ENCODE measurements at regions not wholly inside any gene's neighbourhood (a gene's known extent, or its start where the extent isn't known, plus 50 kb on each side); places are given as distances from the start of the nearest gene placed in this dataset.
A peak's percentile ranks its signal among the peaks of the same experiment; 100 is the strongest.

DNA sequence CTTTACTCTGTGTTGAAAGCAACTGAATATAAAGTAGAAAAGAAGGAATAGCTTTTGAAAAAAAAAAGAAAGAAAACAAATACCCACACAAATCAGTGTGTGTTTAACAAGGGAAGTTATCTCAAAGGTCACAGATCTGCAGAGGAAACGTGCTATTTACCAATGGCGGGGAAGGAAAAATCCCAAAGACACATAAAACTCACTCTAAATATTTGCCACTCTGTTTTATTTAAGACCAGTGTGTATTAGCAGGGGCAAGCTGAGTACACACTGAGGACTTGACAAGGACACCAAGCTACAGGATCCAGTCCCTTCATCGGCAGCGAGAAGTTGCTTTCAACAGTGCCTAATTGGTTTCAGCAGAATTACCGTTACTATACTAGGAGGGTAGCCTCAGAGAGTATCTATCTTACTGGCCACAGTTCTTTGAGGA, 252.5 kb downstream of the DEPDC1B start (continued):
- TF ChIP-seq, protein P1, sequence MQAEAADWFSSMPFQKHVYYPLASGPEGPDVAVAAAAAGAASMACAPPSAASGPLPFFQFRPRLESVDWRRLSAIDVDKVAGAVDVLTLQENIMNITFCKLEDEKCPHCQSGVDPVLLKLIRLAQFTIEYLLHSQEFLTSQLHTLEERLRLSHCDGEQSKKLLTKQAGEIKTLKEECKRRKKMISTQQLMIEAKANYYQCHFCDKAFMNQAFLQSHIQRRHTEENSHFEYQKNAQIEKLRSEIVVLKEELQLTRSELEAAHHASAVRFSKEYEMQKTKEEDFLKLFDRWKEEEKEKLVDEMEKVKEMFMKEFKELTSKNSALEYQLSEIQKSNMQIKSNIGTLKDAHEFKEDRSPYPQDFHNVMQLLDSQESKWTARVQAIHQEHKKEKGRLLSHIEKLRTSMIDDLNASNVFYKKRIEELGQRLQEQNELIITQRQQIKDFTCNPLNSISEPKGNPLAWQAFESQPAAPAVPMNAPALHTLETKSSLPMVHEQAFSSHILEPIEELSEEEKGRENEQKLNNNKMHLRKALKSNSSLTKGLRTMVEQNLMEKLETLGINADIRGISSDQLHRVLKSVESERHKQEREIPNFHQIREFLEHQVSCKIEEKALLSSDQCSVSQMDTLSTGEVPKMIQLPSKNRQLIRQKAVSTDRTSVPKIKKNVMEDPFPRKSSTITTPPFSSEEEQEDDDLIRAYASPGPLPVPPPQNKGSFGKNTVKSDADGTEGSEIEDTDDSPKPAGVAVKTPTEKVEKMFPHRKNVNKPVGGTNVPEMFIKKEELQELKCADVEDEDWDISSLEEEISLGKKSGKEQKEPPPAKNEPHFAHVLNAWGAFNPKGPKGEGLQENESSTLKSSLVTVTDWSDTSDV (CRISPR knock-in tag; IDR thresholded peaks at IDR 0.05) = no peak
- TF ChIP-seq, protein P2, sequence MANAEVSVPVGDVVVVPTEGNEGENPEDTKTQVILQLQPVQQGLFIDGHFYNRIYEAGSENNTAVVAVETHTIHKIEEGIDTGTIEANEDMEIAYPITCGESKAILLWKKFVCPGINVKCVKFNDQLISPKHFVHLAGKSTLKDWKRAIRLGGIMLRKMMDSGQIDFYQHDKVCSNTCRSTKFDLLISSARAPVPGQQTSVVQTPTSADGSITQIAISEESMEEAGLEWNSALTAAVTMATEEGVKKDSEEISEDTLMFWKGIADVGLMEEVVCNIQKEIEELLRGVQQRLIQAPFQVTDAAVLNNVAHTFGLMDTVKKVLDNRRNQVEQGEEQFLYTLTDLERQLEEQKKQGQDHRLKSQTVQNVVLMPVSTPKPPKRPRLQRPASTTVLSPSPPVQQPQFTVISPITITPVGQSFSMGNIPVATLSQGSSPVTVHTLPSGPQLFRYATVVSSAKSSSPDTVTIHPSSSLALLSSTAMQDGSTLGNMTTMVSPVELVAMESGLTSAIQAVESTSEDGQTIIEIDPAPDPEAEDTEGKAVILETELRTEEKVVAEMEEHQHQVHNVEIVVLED (CRISPR knock-in tag; IDR thresholded peaks at IDR 0.05; ENCODE audit: borderline replicate concordance) = no peak; the same call in 1 of the 2 replicates
- TF ChIP-seq ZNF768 (CRISPR knock-in tag; IDR thresholded peaks at IDR 0.05) (no peak), ZBTB7B (CRISPR knock-in tag; IDR thresholded peaks at IDR 0.05) (no peak), ZNF224 (CRISPR knock-in tag; IDR thresholded peaks at IDR 0.05) (no peak), ZNF350 (CRISPR knock-in tag; IDR thresholded peaks at IDR 0.05; ENCODE audit: borderline replicate concordance, low read depth) (no peak), ZFYVE20 (CRISPR knock-in tag; IDR thresholded peaks at IDR 0.05; ENCODE audit: borderline replicate concordance, low read depth) (no peak), ZNF326 (CRISPR knock-in tag; IDR thresholded peaks at IDR 0.05; ENCODE audit: borderline replicate concordance) (no peak), HNF4A (CRISPR knock-in tag; IDR thresholded peaks at IDR 0.05) (peak; percentile 90), ARNT (IDR thresholded peaks at IDR 0.05) (no peak), BHLHE40 (IDR thresholded peaks at IDR 0.05; ENCODE audit: low read length) (peak; percentile 96), ZNF138 (CRISPR knock-in tag; IDR thresholded peaks at IDR 0.05; ENCODE audit: low read depth) (no peak), ZFAT (CRISPR knock-in tag; conservative IDR thresholded peaks at IDR 0.05) (no peak), SNRNP70 (IDR thresholded peaks at IDR 0.05; ENCODE audit: low read depth, low read length) (no peak), SIN3A (IDR thresholded peaks at IDR 0.05; ENCODE audit: borderline replicate concordance, low read depth, low read length) (no peak; the same call in 1 of the 2 replicates)
- TF ChIP-seq, protein P3, sequence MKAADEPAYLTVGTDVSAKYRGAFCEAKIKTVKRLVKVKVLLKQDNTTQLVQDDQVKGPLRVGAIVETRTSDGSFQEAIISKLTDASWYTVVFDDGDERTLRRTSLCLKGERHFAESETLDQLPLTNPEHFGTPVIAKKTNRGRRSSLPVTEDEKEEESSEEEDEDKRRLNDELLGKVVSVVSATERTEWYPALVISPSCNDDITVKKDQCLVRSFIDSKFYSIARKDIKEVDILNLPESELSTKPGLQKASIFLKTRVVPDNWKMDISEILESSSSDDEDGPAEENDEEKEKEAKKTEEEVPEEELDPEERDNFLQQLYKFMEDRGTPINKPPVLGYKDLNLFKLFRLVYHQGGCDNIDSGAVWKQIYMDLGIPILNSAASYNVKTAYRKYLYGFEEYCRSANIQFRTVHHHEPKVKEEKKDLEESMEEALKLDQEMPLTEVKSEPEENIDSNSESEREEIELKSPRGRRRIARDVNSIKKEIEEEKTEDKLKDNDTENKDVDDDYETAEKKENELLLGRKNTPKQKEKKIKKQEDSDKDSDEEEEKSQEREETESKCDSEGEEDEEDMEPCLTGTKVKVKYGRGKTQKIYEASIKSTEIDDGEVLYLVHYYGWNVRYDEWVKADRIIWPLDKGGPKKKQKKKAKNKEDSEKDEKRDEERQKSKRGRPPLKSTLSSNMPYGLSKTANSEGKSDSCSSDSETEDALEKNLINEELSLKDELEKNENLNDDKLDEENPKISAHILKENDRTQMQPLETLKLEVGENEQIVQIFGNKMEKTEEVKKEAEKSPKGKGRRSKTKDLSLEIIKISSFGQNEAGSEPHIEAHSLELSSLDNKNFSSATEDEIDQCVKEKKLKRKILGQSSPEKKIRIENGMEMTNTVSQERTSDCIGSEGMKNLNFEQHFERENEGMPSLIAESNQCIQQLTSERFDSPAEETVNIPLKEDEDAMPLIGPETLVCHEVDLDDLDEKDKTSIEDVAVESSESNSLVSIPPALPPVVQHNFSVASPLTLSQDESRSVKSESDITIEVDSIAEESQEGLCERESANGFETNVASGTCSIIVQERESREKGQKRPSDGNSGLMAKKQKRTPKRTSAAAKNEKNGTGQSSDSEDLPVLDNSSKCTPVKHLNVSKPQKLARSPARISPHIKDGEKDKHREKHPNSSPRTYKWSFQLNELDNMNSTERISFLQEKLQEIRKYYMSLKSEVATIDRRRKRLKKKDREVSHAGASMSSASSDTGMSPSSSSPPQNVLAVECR (CRISPR knock-in tag; IDR thresholded peaks at IDR 0.05; ENCODE audit: borderline replicate concordance) = no peak
- TF ChIP-seq, protein P4, sequence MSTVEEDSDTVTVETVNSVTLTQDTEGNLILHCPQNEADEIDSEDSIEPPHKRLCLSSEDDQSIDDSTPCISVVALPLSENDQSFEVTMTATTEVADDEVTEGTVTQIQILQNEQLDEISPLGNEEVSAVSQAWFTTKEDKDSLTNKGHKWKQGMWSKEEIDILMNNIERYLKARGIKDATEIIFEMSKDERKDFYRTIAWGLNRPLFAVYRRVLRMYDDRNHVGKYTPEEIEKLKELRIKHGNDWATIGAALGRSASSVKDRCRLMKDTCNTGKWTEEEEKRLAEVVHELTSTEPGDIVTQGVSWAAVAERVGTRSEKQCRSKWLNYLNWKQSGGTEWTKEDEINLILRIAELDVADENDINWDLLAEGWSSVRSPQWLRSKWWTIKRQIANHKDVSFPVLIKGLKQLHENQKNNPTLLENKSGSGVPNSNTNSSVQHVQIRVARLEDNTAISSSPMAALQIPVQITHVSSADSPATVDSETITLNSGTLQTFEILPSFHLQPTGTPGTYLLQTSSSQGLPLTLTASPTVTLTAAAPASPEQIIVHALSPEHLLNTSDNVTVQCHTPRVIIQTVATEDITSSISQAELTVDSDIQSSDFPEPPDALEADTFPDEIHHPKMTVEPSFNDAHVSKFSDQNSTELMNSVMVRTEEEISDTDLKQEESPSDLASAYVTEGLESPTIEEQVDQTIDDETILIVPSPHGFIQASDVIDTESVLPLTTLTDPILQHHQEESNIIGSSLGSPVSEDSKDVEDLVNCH (CRISPR knock-in tag; IDR thresholded peaks at IDR 0.05) = no peak
- TF ChIP-seq, protein P5, sequence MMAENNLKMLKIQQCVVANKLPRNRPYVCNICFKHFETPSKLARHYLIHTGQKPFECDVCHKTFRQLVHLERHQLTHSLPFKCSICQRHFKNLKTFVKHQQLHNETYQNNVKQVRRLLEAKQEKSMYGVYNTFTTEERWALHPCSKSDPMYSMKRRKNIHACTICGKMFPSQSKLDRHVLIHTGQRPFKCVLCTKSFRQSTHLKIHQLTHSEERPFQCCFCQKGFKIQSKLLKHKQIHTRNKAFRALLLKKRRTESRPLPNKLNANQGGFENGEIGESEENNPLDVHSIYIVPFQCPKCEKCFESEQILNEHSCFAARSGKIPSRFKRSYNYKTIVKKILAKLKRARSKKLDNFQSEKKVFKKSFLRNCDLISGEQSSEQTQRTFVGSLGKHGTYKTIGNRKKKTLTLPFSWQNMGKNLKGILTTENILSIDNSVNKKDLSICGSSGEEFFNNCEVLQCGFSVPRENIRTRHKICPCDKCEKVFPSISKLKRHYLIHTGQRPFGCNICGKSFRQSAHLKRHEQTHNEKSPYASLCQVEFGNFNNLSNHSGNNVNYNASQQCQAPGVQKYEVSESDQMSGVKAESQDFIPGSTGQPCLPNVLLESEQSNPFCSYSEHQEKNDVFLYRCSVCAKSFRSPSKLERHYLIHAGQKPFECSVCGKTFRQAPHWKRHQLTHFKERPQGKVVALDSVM (CRISPR knock-in tag; IDR thresholded peaks at IDR 0.05) = no peak
